HuH-7.5 (cell line): ENCODE measurements at regions not wholly inside any gene's neighbourhood (a gene's known extent, or its start where the extent isn't known, plus 50 kb on each side); places are given as distances from the start of the nearest gene placed in this dataset.
"Not testable (repeated sequence)": the region's sequence is repeated elsewhere in the genome, so short reads cannot be mapped to it uniquely, and the experiment has no call there.

Experiments used
- DNase-seq: peaks from one replicate; pipeline ENCODE4 v3.0.0; 2011; ENCODE audit warnings: low spot score

GRCh38 chr10:2099321-2099720, 362.0 kb upstream of the ADARB2 start:
- no peak for DNase-seq

- DNase-seq: no peak
Observed at GRCh38 chr10:2097937-2098336, 360.6 kb upstream of the ADARB2 start.

GRCh38 chr10:2094171-2094570, 356.8 kb upstream of the ADARB2 start:
- no peak for DNase-seq

GRCh38 chr10:2083591-2083990, 346.3 kb upstream of the ADARB2 start:
- DNase-seq: no peak

GRCh38 chr10:2081501-2081900, 344.2 kb upstream of the ADARB2 start:
- DNase-seq: no peak

GRCh38 chr10:2079603-2080078, 342.3 kb upstream of the ADARB2 start:
- DNase-seq: no peak

- DNase-seq: no peak
Observed at GRCh38 chr10:2077231-2077630, 339.9 kb upstream of the ADARB2 start.

GRCh38 chr10:2076528-2076927, 339.2 kb upstream of the ADARB2 start:
- no peak for DNase-seq

- no peak for DNase-seq
Observed at GRCh38 chr10:2067015-2067414, 329.7 kb upstream of the ADARB2 start.

GRCh38 chr10:2054728-2055127, 317.4 kb upstream of the ADARB2 start:
- no peak for DNase-seq

GRCh38 chr10:2053805-2054204, 316.5 kb upstream of the ADARB2 start:
- DNase-seq: no peak

- DNase-seq: no peak
Observed at GRCh38 chr10:2051108-2051507, 313.8 kb upstream of the ADARB2 start.

- no peak for DNase-seq
Observed at GRCh38 chr10:2049560-2049959, 312.2 kb upstream of the ADARB2 start.

GRCh38 chr10:2048337-2048973, 311.1 kb upstream of the ADARB2 start:
- DNase-seq: no peak

- no peak for DNase-seq
Observed at GRCh38 chr10:2047679-2048078, 310.4 kb upstream of the ADARB2 start.

- DNase-seq: no peak
Observed at GRCh38 chr10:2043379-2043778, 306.1 kb upstream of the ADARB2 start.

GRCh38 chr10:2038036-2038435, 300.7 kb upstream of the ADARB2 start:
- DNase-seq: no peak

GRCh38 chr10:2037246-2037645, 299.9 kb upstream of the ADARB2 start:
- no peak for DNase-seq

- DNase-seq: no peak
Observed at GRCh38 chr10:2036209-2036608, 298.9 kb upstream of the ADARB2 start.

GRCh38 chr10:2030046-2030445, 292.7 kb upstream of the ADARB2 start:
- no peak for DNase-seq

- no peak for DNase-seq
Observed at GRCh38 chr10:2026936-2027335, 289.6 kb upstream of the ADARB2 start.

GRCh38 chr10:2024750-2025149, 287.4 kb upstream of the ADARB2 start:
- not testable (repeated sequence) for DNase-seq

GRCh38 chr10:2023687-2024086, 286.4 kb upstream of the ADARB2 start:
- no peak for DNase-seq

GRCh38 chr10:2022401-2022800, 285.1 kb upstream of the ADARB2 start:
- DNase-seq: no peak

GRCh38 chr10:2020836-2021235, 283.5 kb upstream of the ADARB2 start:
- DNase-seq: no peak
